ENCODE measurements at regions not wholly inside any gene's neighbourhood (a gene's known extent, or its start where the extent isn't known, plus 50 kb on each side); places are given as distances from the start of the nearest gene placed in this dataset.

- Histone ChIP-seq H3K9me2 (replicated peaks; ENCODE audit: insufficient read depth, low read length) (no peaks in the 10 kb centered on the region), H3K4me1 (ENCODE audit: low read length) (no peaks in the 10 kb centered on the region; the same call in 1 of the 2 replicates), H3K27me3 (ENCODE audit: low read length) (no peaks in the 10 kb centered on the region), H3K36me3 (ENCODE audit: insufficient read depth, low read length) (no peaks in the 10 kb centered on the region), H4K20me1 (ENCODE audit: insufficient read depth, low read depth, low read length) (no peaks in the 10 kb centered on the region), H3K9me3 (ENCODE audit: low read length) (no peaks in the 10 kb centered on the region), H3K9ac (ENCODE audit: low read length) (no peak overlapping the region), H2AFZ (ENCODE audit: low read length) (no peak overlapping the region), H3K79me2 (ENCODE audit: low read length) (no peaks in the 10 kb centered on the region), H3K4me3 (ENCODE audit: low read length) (no peak overlapping the region), H3K27ac (ENCODE audit: low read length) (no peak overlapping the region), H3K4me2 (ENCODE audit: low read depth, low read length, poor library complexity, severe bottlenecking) (no peak overlapping the region)
- DNase-seq = no peak
These were observed 97.2 kb upstream of the C3orf80 start for GRCh38 chr3:160128056-160128455.

GRCh38 chr3:160129459-160130061, 95.7 kb upstream of the C3orf80 start:
- Histone ChIP-seq H3K79me2 (ENCODE audit: low read length) (no peaks in the 10 kb centered on the region), H3K4me1 (ENCODE audit: low read length) (no peaks in the 10 kb centered on the region; the same call in 1 of the 2 replicates), H3K4me2 (ENCODE audit: low read depth, low read length, poor library complexity, severe bottlenecking) (no peak overlapping the region)

DNA sequence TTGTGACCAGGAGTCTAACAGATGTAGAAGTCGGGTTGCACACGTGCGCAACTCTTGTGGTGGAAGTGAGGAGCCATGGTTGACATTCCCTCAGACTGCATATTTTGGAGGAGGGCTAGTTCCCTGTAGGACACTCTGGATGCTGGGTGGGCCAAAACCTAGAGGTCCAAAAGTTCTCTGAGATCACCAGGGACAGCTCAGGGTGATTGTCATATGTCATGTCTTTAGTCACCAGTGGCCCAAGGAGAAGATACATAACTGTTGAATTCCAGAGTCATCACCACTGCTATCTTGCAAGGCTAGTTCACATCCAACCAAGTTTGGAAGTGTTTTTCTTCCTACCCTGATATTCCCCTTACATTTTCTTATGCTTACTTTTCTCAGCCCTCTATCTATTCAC, 95.2 kb upstream of the C3orf80 start:
- Histone ChIP-seq H3K4me1 (ENCODE audit: low read length) (no peaks in the 10 kb centered on the region; the same call in 1 of the 2 replicates), H3K4me2 (ENCODE audit: low read depth, low read length, poor library complexity, severe bottlenecking) (no peak overlapping the region), H4K20me1 (ENCODE audit: insufficient read depth, low read depth, low read length) (no peaks in the 10 kb centered on the region), H3K9ac (ENCODE audit: low read length) (no peak overlapping the region), H2AFZ (ENCODE audit: low read length) (no peak overlapping the region), H3K9me3 (ENCODE audit: low read length) (no peaks in the 10 kb centered on the region), H3K79me2 (ENCODE audit: low read length) (no peaks in the 10 kb centered on the region), H3K36me3 (ENCODE audit: insufficient read depth, low read length) (no peaks in the 10 kb centered on the region), H3K27ac (ENCODE audit: low read length) (no peak overlapping the region), H3K9me2 (replicated peaks; ENCODE audit: insufficient read depth, low read length) (no peaks in the 10 kb centered on the region), H3K4me3 (ENCODE audit: low read length) (no peak overlapping the region), H3K27me3 (ENCODE audit: low read length) (no peaks in the 10 kb centered on the region)
- DNase-seq = no peak

More at GRCh38 chr3:160129459-160130061, 95.7 kb upstream of the C3orf80 start:
- Histone ChIP-seq H3K27ac (ENCODE audit: low read length) (no peak overlapping the region), H3K9ac (ENCODE audit: low read length) (no peak overlapping the region), H2AFZ (ENCODE audit: low read length) (no peak overlapping the region), H3K36me3 (ENCODE audit: insufficient read depth, low read length) (no peaks in the 10 kb centered on the region), H3K27me3 (ENCODE audit: low read length) (no peaks in the 10 kb centered on the region), H3K9me2 (replicated peaks; ENCODE audit: insufficient read depth, low read length) (no peaks in the 10 kb centered on the region), H4K20me1 (ENCODE audit: insufficient read depth, low read depth, low read length) (no peaks in the 10 kb centered on the region), H3K4me3 (ENCODE audit: low read length) (no peak overlapping the region), H3K9me3 (ENCODE audit: low read length) (no peaks in the 10 kb centered on the region)
- no peak for DNase-seq

DNA sequence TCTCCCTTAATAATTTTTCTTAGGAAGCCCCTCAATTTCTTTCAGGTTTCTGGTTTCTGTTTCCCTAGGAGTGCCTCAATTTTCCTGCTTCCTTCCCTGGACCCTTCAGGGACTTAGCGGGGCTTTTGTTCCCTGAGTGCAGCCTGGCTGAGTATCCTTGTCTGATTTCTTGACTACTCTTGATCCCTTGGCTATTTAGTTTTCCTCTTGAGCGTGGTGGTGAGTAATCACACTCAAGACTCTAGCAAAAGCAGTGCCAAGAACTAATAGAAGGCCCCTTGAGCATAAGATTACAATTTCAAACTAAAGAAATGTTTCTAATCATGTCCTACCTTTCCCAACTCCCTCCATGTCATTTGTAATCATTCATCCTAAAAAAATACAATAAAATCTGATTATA, 94.3 kb upstream of the C3orf80 start:
- no peaks in the 10 kb centered on the region for H3K27me3 ChIP-seq (ENCODE audit: low read length)
- no peak for DNase-seq
- peaks cover 5% of the 10 kb centered on the region for H3K4me1 ChIP-seq (ENCODE audit: low read length)
- no peaks in the 10 kb centered on the region for H3K79me2 ChIP-seq (ENCODE audit: low read length)
- H3K4me2 ChIP-seq (ENCODE audit: low read depth, low read length, poor library complexity, severe bottlenecking) = no peak overlapping the region
- H3K4me3 ChIP-seq (ENCODE audit: low read length) = no peak overlapping the region
- H3K36me3 ChIP-seq (ENCODE audit: insufficient read depth, low read length) = no peaks in the 10 kb centered on the region
- no peaks in the 10 kb centered on the region for H4K20me1 ChIP-seq (ENCODE audit: insufficient read depth, low read depth, low read length)
- no peaks in the 10 kb centered on the region for H3K9me2 ChIP-seq (replicated peaks; ENCODE audit: insufficient read depth, low read length)
- H3K9me3 ChIP-seq (ENCODE audit: low read length) = no peaks in the 10 kb centered on the region
- no peak overlapping the region for H2AFZ ChIP-seq (ENCODE audit: low read length)
- H3K9ac ChIP-seq (ENCODE audit: low read length) = no peak overlapping the region
- H3K27ac ChIP-seq (ENCODE audit: low read length) = no peak overlapping the region

- Histone ChIP-seq H3K27ac (ENCODE audit: low read length) (no peak overlapping the region), H2AFZ (ENCODE audit: low read length) (no peak overlapping the region), H3K9me3 (ENCODE audit: low read length) (no peaks in the 10 kb centered on the region), H3K27me3 (ENCODE audit: low read length) (no peaks in the 10 kb centered on the region), H3K4me3 (ENCODE audit: low read length) (no peak overlapping the region), H3K9me2 (replicated peaks; ENCODE audit: insufficient read depth, low read length) (no peaks in the 10 kb centered on the region), H3K79me2 (ENCODE audit: low read length) (no peaks in the 10 kb centered on the region), H4K20me1 (ENCODE audit: insufficient read depth, low read depth, low read length) (no peaks in the 10 kb centered on the region), H3K4me2 (ENCODE audit: low read depth, low read length, poor library complexity, severe bottlenecking) (no peak overlapping the region), H3K36me3 (ENCODE audit: insufficient read depth, low read length) (no peaks in the 10 kb centered on the region), H3K4me1 (ENCODE audit: low read length) (peaks cover 17% of the 10 kb centered on the region), H3K9ac (ENCODE audit: low read length) (no peak overlapping the region)
- no peak for DNase-seq
These were observed 93.0 kb upstream of the C3orf80 start for GRCh38 chr3:160132226-160132625.

- DNase-seq = no peak
- Histone ChIP-seq H3K4me2 (ENCODE audit: low read depth, low read length, poor library complexity, severe bottlenecking) (no peak overlapping the region), H2AFZ (ENCODE audit: low read length) (no peak overlapping the region), H3K9ac (ENCODE audit: low read length) (no peak overlapping the region), H3K9me2 (replicated peaks; ENCODE audit: insufficient read depth, low read length) (no peaks in the 10 kb centered on the region), H3K27ac (ENCODE audit: low read length) (no peak overlapping the region), H3K79me2 (ENCODE audit: low read length) (no peaks in the 10 kb centered on the region), H3K9me3 (ENCODE audit: low read length) (no peaks in the 10 kb centered on the region), H3K36me3 (ENCODE audit: insufficient read depth, low read length) (no peaks in the 10 kb centered on the region), H3K4me1 (ENCODE audit: low read length) (peaks cover 17% of the 10 kb centered on the region), H3K4me3 (ENCODE audit: low read length) (no peak overlapping the region), H4K20me1 (ENCODE audit: insufficient read depth, low read depth, low read length) (no peaks in the 10 kb centered on the region), H3K27me3 (ENCODE audit: low read length) (no peaks in the 10 kb centered on the region)
These were observed 91.5 kb upstream of the C3orf80 start for GRCh38 chr3:160133757-160134156.

- Histone ChIP-seq H3K27me3 (ENCODE audit: low read length) (no peaks in the 10 kb centered on the region), H3K9me3 (ENCODE audit: low read length) (no peaks in the 10 kb centered on the region), H3K9ac (ENCODE audit: low read length) (no peak overlapping the region), H3K4me1 (ENCODE audit: low read length) (peaks cover 17% of the 10 kb centered on the region), H3K27ac (ENCODE audit: low read length) (no peak overlapping the region), H3K79me2 (ENCODE audit: low read length) (no peaks in the 10 kb centered on the region), H3K4me2 (ENCODE audit: low read depth, low read length, poor library complexity, severe bottlenecking) (no peak overlapping the region), H2AFZ (ENCODE audit: low read length) (no peak overlapping the region), H3K9me2 (replicated peaks; ENCODE audit: insufficient read depth, low read length) (no peaks in the 10 kb centered on the region), H4K20me1 (ENCODE audit: insufficient read depth, low read depth, low read length) (no peaks in the 10 kb centered on the region), H3K36me3 (ENCODE audit: insufficient read depth, low read length) (no peaks in the 10 kb centered on the region), H3K4me3 (ENCODE audit: low read length) (no peak overlapping the region)
- no peak for DNase-seq
These were observed 90.8 kb upstream of the C3orf80 start for GRCh38 chr3:160134454-160134853.

DNA sequence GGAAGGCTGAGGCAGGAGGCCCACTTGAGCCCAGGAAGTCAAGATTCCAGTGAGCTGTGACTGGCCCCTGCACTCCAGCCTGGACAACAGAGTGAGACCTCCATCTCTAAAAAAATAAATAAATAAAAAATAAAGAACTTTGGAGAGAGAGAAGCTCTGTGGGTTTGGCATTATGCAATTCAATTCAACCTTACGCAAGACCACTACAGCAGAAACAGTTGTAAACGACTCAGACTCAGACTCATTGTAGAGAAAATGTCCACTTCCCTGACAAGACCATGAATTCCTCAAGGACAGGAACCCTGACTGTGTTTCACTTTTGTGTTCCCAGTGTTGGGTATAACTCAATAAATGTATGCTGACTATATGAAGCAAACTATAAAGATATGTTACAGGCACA, 90.3 kb upstream of the C3orf80 start:
- H3K27me3 ChIP-seq (ENCODE audit: low read length) = no peaks in the 10 kb centered on the region
- no peaks in the 10 kb centered on the region for H3K36me3 ChIP-seq (ENCODE audit: insufficient read depth, low read length)
- DNase-seq = no peak
- H3K9me3 ChIP-seq (ENCODE audit: low read length) = no peaks in the 10 kb centered on the region
- no peaks in the 10 kb centered on the region for H3K79me2 ChIP-seq (ENCODE audit: low read length)
- no peak overlapping the region for H3K27ac ChIP-seq (ENCODE audit: low read length)
- H3K9me2 ChIP-seq (replicated peaks; ENCODE audit: insufficient read depth, low read length) = no peaks in the 10 kb centered on the region
- no peak overlapping the region for H3K4me3 ChIP-seq (ENCODE audit: low read length)
- H2AFZ ChIP-seq (ENCODE audit: low read length) = no peak overlapping the region
- no peaks in the 10 kb centered on the region for H4K20me1 ChIP-seq (ENCODE audit: insufficient read depth, low read depth, low read length)
- peaks cover 17% of the 10 kb centered on the region for H3K4me1 ChIP-seq (ENCODE audit: low read length)
- no peak overlapping the region for H3K4me2 ChIP-seq (ENCODE audit: low read depth, low read length, poor library complexity, severe bottlenecking)
- H3K9ac ChIP-seq (ENCODE audit: low read length) = no peak overlapping the region
